ENCODE measurements at regions not wholly inside any gene's neighbourhood (a gene's known extent, or its start where the extent isn't known, plus 50 kb on each side); places are given as distances from the start of the nearest gene placed in this dataset.

DNA sequence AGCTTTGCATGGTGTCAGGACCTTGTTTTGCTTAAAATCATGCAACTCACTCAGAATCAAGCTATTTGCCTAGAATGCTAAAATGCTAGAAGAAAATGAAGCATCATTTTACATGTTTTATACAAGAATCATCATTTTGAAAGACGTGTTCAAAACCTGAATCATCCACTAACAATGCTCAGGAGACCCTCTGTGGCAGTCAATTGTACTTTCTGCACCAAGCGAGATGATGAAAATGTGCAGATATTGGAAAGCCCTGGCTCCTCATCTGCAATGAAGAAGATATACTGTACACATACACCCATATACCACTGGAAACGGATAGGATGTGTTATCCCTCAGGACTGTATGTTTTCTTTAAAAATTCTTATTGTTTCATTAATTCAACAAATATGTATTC, 92.7 kb downstream of the DYRK2 start:
- TF ChIP-seq GATA3 (IDR thresholded peaks at IDR 0.05; ENCODE audit: low read depth, low read length), result no peak
- TF ChIP-seq GATA2 (IDR thresholded peaks at IDR 0.05; ENCODE audit: low read depth, low read length), result no peak

All from SH-SY5Y (cell line).